ENCODE measurements at regions not wholly inside any gene's neighbourhood (a gene's known extent, or its start where the extent isn't known, plus 50 kb on each side); places are given as distances from the start of the nearest gene placed in this dataset.

- DNase-seq (ENCODE audit: low spot score): no peak
- no peak overlapping the region for H3K4me2 ChIP-seq (ENCODE audit: low read length)
- H3K27ac ChIP-seq (ENCODE audit: low read depth, low read length, poor library complexity, severe bottlenecking): no peak overlapping the region
- H3K4me3 ChIP-seq (ENCODE audit: low read depth, low read length, poor library complexity, severe bottlenecking): no peak overlapping the region
- H4K20me1 ChIP-seq (ENCODE audit: insufficient read depth, low read length): no peaks in the 10 kb centered on the region
- CTCF ChIA-PET (ENCODE audit: unreplicated experiment): no interaction called here
- H3K79me2 ChIP-seq (ENCODE audit: insufficient read depth, low read depth, low read length): no peaks in the 10 kb centered on the region
- H3K4me1 ChIP-seq (ENCODE audit: insufficient read depth, low read length, poor library complexity, severe bottlenecking): no peaks in the 10 kb centered on the region
- no TSS peak for BruUV-seq (replicated peaks)
- no peaks in the 10 kb centered on the region for H3K36me3 ChIP-seq (ENCODE audit: insufficient read depth, low read length)
- POLR2A ChIA-PET: no interaction called here
- no peak for TF ChIP-seq EZH2phosphoT487 (IDR thresholded peaks at IDR 0.05; ENCODE audit: borderline replicate concordance, low read depth, low read length)
- TF ChIP-seq, protein P1, sequence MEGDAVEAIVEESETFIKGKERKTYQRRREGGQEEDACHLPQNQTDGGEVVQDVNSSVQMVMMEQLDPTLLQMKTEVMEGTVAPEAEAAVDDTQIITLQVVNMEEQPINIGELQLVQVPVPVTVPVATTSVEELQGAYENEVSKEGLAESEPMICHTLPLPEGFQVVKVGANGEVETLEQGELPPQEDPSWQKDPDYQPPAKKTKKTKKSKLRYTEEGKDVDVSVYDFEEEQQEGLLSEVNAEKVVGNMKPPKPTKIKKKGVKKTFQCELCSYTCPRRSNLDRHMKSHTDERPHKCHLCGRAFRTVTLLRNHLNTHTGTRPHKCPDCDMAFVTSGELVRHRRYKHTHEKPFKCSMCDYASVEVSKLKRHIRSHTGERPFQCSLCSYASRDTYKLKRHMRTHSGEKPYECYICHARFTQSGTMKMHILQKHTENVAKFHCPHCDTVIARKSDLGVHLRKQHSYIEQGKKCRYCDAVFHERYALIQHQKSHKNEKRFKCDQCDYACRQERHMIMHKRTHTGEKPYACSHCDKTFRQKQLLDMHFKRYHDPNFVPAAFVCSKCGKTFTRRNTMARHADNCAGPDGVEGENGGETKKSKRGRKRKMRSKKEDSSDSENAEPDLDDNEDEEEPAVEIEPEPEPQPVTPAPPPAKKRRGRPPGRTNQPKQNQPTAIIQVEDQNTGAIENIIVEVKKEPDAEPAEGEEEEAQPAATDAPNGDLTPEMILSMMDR (conservative IDR thresholded peaks at IDR 0.05; ENCODE audit: low read length): no peak
- H3K9me3 ChIP-seq (ENCODE audit: low read length): no peaks in the 10 kb centered on the region
- H3K9me2 ChIP-seq (ENCODE audit: insufficient read depth, low read length): no peaks in the 10 kb centered on the region
- intact Hi-C loops (cut with micrococcal nuclease; ENCODE audit: unreplicated experiment): no loop called here
- H2AFZ ChIP-seq (ENCODE audit: low read length): no peak overlapping the region
These were observed 361.1 kb downstream of the TGFB2 start for GRCh38 chr1:218705911-218706893.

GRCh38 chr1:218711001-218711400 is 365.9 kb downstream of the TGFB2 start:
- no TSS peak for BruUV-seq (replicated peaks)
- Histone ChIP-seq H3K79me2 (ENCODE audit: insufficient read depth, low read depth, low read length) (no peaks in the 10 kb centered on the region), H3K4me2 (ENCODE audit: low read length) (no peak overlapping the region), H3K9me2 (ENCODE audit: insufficient read depth, low read length) (no peaks in the 10 kb centered on the region), H3K36me3 (ENCODE audit: insufficient read depth, low read length) (no peaks in the 10 kb centered on the region), H3K27ac (ENCODE audit: low read depth, low read length, poor library complexity, severe bottlenecking) (no peak overlapping the region), H3K4me1 (ENCODE audit: insufficient read depth, low read length, poor library complexity, severe bottlenecking) (no peaks in the 10 kb centered on the region), H4K20me1 (ENCODE audit: insufficient read depth, low read length) (no peaks in the 10 kb centered on the region), H3K9me3 (ENCODE audit: low read length) (no peaks in the 10 kb centered on the region), H2AFZ (ENCODE audit: low read length) (no peak overlapping the region), H3K4me3 (ENCODE audit: low read depth, low read length, poor library complexity, severe bottlenecking) (no peak overlapping the region)
- POLR2A ChIA-PET: no interaction called here
- no peak for DNase-seq (ENCODE audit: low spot score)
- TF ChIP-seq EZH2phosphoT487 (IDR thresholded peaks at IDR 0.05; ENCODE audit: borderline replicate concordance, low read depth, low read length): no peak
- TF ChIP-seq, protein P1 (conservative IDR thresholded peaks at IDR 0.05; ENCODE audit: low read length): no peak
- CTCF ChIA-PET (ENCODE audit: unreplicated experiment): no interaction called here
- intact Hi-C loops (cut with micrococcal nuclease; ENCODE audit: unreplicated experiment): no loop called here

Measured in OCI-LY7 (cell line).